ENCODE measurements at regions not wholly inside any gene's neighbourhood (a gene's known extent, or its start where the extent isn't known, plus 50 kb on each side); places are given as distances from the start of the nearest gene placed in this dataset.

DNA sequence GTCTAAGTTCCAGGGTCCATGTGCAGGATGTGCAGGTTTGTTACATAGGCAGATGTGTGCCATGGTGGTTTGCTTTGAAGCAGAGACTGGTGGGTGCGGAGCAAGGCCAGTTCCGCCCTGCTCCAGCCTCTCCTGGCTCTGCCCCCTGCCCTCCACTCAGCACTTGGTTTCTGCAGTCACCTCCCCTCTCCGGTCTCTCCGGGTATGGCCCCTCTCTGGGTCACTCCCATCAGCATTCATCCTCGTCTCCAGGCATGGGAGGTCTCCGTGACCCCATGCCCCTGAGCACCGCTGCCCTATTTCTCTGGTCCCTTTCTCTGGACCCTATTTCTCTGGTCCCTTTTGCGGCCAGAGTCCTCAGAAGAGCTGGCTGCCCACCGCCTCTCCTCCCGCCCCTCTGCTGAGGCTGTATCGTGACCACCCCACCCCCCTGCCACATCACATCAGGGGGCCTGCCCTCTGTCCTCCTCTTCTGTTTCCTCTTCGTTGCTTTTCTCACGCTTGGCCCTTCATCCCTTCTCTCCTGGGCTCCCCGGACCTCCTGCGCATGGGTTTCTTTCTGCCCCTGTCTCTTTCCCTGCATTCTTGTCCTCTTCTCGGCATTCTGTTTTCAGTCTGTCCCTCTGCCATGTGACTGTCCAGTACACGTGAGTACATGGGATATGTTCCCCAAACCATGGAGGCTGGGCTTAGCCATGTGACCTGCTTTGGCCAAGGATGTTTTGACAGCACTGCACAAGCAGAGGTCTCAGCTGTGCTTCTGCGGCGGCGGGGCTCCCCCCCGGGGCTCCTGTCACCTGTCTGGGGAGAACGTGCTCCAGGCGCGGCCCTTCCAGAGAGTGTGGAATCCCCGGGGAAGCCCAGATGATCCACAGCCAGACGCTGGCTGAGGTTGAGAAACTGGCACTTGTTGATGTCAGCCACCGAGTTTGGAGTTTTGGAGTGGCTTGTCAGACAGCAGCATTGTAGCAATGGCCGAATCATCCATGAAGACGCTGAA lies 54.4 kb upstream of the C1orf174 start:
- DNase-seq (ENCODE audit: low read depth in 3 of 3) = no peak

DNA sequence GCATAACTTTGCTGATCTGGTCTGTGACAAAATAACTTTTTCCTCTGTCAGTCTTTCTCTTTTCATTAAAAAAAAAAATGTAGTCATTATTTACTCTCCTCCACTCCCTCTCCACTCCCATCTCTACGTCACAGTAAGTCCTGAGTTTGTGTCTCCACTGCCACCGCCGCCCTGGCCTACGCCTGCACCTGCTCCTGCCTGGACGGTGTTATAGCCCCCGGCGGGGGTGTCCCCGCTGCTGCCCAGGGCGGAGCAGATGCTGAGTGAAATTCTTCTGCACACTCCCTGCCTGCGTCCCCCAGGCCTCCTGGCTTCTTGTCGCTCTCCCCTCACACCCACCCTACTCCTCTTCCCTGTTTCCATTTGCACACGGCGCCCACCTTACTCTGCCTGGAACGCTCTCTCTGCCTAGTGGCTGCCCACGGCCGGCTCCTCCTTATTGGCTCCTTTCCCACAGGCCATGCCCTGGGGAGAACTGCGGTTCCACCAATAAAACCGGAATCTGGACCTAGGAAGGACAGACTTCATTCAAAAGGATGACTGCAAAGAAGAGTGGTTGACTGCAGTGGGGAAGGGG lies 55.2 kb upstream of the C1orf174 start:
- no peak for DNase-seq (ENCODE audit: low read depth in 3 of 3)

DNA sequence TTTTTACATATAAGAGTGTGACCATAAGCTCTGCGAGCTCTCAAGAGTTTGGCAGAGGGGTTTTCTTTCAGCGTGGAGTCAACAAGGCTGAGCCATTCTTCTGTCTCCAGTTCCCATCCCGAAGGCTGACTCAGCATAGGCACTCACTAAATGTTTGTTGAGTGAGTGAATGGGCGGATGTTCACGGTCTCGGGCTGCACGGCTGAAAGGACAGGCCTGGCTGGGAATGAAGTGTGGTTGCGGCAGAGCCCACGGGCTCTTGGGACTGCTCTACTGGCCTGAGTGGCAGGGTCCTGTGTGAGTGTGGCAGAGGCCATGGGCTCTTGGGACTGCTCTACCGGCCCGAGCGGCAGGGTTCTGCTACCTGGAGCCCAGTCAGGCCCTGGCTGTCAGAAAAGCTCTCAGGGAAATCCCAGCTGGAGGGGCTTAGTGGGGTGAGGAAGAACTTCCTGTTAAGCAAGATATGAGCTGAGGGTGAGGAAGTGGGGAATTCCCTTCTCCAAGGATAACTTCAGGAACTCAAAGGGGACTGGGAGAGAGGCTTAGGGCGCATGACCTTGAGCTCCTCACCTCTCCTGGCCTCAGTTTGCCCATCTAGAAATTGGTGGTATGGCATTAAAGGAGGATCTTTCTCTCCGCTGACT lies 56.6 kb upstream of the C1orf174 start:
- DNase-seq (ENCODE audit: low read depth in 3 of 3) = no peak

DNA sequence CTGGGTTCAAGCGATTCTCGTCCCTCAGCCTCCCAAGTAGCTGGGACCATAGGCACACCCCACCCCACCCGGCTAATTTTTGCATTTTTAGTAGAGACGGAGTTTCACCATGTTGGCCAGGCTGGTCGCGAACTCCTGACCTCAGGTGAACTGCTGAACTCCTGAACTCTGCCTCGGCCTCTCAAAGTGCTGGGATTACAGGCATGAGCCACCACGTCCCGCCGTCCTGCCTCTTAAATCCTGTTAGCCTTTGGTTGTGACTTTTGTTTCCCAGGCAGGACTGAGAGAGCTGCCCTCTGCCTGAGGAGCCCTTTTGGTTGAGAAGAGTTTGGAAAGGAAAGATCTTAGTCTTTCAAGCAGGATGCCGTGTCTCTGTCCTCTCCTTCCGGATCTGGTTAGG lies 59.3 kb upstream of the C1orf174 start:
- DNase-seq (ENCODE audit: low read depth in 3 of 3) = no peak

DNA sequence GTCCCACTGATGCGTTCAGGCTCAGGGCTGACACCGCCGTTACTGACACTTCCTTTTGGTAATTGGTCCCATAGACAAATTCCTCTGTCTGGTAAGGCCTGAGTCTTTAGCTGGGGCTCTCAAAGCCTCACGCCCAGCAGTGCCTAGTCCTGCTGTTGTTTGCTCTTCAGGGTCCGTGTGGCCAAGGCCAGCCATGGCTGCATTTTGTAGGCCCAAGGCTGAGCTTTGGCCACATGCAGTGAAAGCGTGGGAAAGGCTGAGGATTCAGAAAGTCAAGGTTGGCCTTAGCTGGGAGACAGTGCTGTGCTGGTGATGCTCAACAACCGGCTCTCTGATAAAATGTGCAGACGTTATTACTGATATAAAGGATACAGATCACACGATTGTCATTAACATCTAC lies 63.5 kb upstream of the C1orf174 start:
- no peak for DNase-seq (ENCODE audit: low read depth in 3 of 3)

DNA sequence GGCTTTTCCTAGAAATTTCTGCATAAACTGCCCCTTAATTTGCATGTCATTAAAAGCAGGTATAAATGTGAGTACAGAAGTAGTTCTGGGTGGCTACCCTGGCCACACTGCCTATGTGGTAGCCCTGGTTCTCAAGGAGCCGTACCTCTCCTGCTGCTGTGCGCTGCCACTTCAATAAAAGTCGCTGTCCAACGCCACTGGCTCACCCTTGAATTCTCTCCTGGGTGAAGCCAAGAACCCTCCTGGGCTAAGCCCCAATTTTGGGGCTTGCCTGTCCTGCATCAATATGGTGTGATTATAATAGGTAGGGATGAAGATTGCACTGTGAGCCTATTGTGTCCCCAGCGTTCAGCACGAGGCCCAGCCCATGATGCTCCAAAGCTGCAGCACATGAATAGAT lies 65.6 kb upstream of the C1orf174 start:
- no peak for DNase-seq (ENCODE audit: low read depth in 3 of 3)

DNA sequence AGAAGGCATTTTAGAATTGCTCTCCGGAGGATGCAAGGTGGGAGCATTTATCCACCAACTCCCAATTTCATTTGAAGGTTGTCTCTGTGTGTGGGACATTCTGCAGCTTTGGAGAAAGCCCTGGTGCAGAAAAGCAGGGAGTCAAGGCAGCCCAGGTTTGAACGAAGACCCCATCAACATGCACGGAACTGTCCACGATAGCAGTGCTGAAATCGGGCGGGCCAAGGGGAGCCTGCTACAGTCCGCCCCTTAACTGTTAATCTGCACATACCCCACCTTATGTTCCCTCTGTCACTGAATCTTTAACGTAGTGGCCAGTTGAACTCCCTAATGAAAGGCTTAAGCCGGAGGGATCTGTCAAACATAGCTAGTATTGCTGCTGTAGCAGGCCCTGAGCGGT lies 68.8 kb upstream of the C1orf174 start:
- DNase-seq (ENCODE audit: low read depth in 3 of 3) = no peak

DNA sequence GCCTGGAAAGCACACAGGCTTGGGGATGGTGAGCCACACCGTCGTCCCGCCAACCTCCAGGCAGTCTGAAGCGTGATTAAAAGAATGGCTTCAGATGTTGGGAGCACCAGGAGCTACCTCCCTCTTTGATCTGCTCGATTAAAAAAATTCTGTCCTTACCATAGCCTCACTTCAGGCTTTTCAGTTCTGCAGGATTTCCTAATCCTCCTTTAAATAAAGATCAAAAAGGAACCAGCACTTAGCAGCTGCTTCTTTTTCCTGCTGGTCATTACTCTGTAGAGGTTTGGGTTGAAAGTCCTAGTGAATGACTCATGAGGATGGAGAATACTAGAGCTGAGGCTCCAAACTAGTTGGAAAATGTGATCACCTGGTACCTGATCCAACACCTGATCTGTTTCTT lies 71.9 kb upstream of the C1orf174 start:
- no peak for DNase-seq (ENCODE audit: low read depth in 3 of 3)

DNA sequence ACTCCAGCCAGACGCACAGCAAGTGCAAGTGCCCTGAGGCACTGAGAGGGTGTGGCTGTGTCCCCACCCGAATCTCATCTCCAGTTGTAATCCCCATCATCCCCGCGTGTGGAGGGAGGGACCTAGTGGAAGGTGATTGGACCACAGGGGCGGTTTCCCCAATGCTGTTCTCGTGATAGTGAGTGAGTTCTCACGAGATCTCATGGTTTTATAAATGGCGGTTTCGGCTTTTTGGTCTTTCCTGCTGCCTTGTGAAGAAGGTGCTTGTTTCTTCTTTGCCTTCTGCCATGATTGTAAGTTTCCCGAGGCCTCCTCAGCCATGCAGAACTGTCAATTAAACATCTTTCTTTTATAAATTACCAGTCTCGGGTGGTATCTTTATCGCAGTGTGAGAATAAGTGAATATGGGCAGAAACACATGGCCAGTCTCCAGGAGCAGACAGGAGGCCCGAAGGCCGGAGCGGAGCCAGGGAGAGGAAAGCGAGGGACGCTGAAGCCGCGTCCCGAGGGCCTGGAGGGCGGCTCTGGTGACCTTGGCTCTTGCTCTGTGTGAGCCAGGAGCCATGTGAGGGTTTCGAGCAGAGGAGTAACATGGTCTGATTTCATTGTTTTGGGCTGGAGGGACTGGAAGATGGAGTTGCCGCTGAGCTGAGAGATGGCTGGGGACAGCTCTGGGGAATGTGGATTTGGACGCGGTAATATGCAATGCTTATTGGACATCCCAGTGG lies 76.0 kb upstream of the C1orf174 start:
- no peak for DNase-seq (ENCODE audit: low read depth in 3 of 3)

DNA sequence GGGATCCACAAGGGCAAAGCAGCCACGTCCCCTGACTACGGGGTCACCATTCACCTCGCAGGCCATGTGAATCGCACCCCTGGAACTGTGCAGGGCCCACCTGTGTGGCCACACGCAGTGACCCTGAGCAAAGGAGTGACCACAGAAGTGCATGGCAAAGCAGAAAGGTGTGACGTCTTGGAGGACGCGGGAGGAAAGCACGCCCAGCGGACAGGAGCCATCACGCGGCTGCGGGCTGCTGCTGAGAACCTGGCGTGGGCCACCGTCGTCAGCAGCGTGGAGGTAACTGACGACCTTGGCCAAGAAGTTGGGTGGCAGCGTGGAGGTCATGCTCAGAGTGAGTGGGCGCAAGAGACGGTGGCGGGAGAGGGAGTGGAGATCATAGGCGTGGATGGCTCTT lies 76.7 kb upstream of the C1orf174 start:
- DNase-seq (ENCODE audit: low read depth in 3 of 3) = no peak

DNA sequence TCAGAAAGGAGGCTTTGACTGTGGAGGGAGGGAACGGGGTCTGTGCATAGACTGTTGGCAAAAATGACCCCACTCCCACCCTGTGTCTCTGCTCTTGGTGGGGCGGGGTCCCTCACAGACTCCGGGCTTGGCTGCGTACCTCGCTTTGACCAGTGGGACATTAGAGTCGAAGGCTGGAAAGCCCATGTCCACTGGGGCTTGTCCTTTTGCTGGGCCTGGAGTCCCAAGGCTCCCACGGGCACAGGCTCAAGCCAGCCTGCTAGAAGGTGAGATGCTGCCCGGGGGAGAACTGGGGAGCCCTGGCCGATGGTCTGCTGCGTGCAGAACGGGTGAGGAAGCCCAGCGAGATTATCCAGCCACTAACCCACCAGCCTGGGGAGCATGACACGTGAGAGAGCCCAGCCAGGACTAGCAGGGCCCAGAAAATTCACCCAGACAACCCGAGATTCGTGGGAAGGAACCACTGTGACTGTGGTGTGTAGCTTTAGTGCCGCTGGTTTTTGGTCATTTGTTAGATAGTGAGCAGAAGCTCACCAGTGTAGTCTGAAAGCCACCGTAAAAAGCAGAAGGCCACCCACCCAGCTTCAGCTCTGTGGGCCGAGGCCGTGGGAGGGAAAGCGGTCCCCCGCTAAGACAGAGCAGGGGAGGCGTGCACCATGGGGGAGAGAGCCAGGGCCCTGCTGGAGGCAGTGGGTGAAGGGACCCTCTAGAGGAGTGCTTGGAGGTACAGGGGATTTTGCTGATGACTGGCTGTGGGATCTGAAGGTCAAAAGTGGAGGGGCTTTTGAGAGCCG lies 78.3 kb upstream of the C1orf174 start:
- DNase-seq (ENCODE audit: low read depth in 3 of 3) = no peak

DNA sequence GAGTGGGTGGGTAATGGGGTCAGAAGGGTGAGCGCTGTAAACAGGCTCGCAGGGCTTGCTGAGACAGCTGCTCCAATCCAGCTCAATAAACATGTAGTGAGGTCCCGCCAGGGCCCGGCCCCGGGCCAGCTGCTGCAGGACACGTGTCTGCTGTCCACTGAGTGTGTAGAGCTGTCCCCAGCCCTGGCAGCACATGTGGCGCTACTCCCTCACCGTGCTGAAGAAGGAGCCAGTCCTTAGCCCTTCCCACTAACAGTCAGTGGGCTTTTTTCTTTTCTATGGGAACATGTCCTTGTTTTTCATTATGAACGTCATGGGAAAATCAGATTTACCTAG lies 78.9 kb upstream of the C1orf174 start:
- no peak for DNase-seq (ENCODE audit: low read depth in 3 of 3)

DNA sequence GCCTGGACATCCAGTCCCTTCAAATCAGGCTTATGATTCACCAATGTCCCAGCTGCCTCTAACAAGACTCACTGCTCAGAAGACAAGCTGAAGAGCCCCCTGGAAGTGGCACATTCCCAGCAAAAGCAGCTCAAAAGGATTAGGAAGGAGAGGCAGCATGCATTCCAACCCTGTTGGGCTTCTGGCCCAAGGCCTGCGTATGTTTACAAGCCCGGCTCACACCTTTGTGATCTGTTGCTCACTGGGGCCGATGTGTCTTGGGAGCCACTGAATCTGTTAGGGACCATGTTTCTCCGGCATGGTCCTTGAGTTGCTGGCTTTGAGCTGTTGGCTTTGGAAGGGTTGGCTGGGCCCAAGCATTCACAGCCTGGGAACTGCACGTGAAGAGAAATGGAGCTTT lies 81.2 kb upstream of the C1orf174 start:
- no peak for DNase-seq (ENCODE audit: low read depth in 3 of 3)

DNA sequence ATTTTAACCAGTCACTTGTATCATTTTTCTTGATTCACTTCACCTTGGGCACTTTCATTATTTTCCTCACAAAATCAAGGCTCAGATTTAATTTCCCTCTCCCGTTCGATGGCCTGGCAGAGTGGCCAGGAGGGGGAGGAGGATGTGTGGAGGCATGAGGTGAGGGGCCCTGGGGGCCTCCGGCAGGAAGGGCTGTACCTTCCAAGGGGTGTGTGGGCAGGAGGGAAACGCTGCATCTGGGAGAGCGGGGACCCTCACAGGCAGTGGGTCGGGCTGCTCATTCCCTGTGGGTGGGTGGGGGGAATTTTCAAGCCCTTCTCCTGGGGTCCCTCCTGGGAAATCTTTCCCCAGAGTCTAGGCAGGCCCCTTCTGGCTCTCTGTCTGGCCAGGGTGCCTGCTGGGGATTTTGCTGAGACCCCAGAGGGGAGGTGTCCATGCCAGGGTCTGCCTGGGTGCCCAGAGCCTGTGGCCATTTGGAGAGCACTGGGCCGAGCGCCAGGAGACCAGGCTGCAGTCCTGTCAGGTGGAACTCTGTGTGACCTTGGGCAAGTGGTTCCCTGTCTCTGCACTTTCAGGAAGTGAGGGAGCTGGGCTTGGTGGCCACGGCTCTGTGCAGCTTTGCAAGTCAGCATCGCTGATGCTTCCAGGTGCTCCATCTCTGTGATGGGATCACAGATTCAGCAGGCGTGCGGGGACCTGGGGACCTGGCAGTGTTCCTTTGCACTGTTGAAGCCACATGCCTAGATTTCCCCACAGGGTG lies 81.9 kb upstream of the C1orf174 start:
- no peak for DNase-seq (ENCODE audit: low read depth in 3 of 3)

DNA sequence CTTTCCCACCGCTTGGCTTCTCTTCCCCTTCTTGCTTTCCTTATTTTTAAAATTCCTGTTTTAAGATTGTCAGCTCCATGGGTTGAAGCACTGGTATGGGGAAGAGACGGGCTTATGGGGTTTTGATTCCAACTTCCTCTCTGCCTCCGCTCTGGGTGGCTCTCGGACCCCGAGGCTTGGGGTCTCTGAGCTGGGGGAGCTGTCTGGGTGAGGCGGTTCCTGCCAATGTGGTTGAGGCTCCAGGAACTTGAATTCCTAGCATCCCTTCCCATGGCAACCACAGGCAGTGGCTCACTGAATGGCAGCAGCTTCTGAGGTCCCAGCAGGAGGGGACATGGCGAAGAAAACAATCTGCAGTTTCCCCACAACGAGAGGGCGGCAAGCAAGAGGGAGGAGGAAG lies 83.1 kb upstream of the C1orf174 start:
- no peak for DNase-seq (ENCODE audit: low read depth in 3 of 3)

DNA sequence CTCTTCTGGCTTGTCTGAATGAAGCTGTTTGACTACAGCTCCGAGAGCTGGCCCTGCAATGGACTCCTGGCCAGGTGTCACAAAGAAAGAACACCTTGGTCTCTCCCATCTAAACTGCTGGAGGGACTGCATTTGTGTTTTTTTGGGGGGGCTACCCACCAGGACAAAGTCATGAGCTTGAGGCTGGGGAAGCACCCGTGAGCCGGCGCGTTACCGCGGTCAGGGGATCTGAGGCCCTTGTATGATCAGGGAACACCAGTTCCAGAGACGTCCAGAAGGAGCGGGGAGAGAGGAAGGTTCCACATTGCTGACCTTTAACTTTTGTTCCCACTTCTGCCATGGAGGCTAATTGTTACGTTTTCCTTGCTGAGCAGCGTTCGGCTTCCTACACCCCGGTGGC lies 84.5 kb upstream of the C1orf174 start:
- no peak for DNase-seq (ENCODE audit: low read depth in 3 of 3)

DNA sequence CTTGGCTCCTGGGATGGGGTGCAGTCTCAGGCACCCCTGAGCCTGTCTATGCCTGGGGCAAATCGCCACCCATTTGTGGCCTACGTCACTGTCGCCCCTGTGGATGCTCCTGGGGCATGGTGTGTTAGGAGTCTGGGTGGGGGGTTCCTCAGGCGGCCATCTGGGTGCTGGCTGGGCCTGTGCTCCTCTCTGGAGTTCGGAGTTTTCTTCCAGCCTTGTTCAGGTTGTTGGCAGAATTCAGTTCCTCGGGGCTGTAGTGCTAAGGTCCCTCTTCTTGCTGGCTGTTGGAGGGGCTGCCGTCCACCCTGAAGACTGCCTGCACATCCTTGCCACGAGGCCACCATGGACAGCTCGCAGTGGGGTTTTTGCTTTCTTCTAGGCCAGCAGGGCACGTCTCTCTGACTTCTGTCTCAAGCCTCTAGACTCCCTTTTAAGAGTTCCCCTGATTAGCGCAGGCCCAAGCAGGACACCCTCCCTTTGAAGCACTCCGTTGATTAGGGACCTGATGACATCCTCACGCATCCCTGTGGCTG lies 86.7 kb upstream of the C1orf174 start:
- DNase-seq (ENCODE audit: low read depth in 3 of 3) = no peak

DNA sequence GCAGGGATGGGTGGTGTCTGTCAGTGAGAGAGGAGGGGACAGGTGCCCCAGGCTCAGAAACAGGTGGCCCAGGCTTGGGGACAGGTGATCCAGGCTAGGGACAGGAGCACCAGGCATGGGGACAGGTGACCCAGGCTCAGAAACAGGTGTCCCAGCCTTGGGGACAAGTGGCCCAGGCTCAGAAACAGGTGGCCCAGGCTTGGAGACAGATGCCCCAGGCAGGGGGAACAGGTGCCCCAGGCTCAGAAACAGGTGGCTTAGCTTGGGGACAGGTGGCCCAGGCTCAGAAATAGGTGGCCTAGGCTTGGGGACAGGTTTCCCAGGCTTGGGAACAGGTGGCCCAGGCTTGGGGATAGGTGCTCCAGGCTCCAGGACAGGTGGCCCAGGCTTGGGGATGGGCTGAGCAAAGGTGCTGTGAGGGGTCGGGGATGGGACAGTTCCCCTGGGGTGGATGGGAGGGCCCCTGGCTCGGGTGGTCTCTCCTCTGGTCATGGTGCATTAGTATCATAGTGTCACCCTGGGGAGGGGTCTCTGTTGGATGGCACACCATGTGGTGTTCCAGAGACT lies 87.7 kb upstream of the C1orf174 start:
- no peak for DNase-seq (ENCODE audit: low read depth in 3 of 3)

DNA sequence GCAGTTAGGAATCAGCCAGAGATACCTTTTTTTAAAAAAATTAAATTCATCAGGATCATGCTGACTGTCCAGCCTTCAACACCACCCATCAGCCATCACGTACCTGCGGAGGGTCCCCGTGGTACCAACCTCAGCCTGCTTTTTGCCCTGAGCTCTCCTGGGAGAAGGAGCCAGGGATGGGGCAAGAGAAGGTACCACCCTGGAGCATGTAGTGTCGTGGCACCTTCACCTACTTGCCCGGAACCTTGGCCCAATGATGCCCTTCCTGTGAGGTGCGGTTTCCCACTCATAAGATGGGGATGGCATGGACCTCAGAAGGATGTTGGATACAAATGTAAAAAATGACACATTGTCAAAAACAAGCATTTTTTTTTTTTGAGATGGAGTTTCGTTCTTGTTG lies 88.4 kb upstream of the C1orf174 start:
- no peak for DNase-seq (ENCODE audit: low read depth in 3 of 3)

DNA sequence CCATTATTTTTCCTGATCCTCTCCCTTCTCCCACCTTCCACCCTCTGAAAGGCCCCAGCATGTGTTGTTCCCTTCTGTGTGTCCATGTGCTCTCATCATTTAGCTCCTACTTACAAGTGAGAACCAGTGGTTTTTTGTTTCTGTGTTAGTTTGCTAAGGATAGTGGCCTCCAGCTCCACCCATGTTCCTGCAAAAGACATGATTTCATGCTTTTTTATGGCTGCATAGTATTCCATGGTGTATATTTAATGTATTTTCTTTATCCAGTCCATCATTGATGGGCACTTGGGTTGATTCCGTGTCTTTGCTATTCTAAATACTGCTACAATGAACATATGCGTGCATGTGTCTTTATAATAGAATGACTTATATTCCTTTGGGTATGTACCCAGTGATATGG lies 89.4 kb upstream of the C1orf174 start:
- DNase-seq (ENCODE audit: low read depth in 3 of 3) = no peak

All from stimulated activated CD4-positive, alpha-beta T cell treated with anti-CD3 and anti-CD28 coated beads, TNF-alpha, amount 100 ng/mL, for 4 hours (primary cell).